HepG2 (cell line): ENCODE measurements at regions not wholly inside any gene's neighbourhood (a gene's known extent, or its start where the extent isn't known, plus 50 kb on each side); places are given as distances from the start of the nearest gene placed in this dataset.

Experiments
- ATAC-seq: fragments of 200-7000 bp; cut with Tn5 transposase; 3 replicates; pipeline ENCODE4 v1.9.1; 2020; ENCODE audit warnings: mild to moderate bottlenecking, moderate library complexity
- BruUV-seq: library from RNA; stranded (reverse); fragments of 400-500 nt; replicated peaks from 2 replicates; lab custom pipeline; 2021; lab: Mats Ljungman, UMichigan
- CTCF ChIA-PET: fragments of 300-600 bp; formaldehyde crosslinking; extraction: SDS; loops from one replicate; lab custom pipeline; 2021; ENCODE audit warnings: low total read pairs, inconsistent platforms, low intra/inter-chr PET ratio; lab: Yijun Ruan, JAX
- POLR2A ChIA-PET: fragments of 350-600 bp; sonication (Branson Sonifier 250); formaldehyde crosslinking; loops from one replicate; lab custom pipeline; 2020; ENCODE audit warnings: antibody characterized with exemption, inconsistent platforms; lab: Yijun Ruan, JAX
- DNase-seq: peaks from one replicate; pipeline ENCODE4 v3.0.0-alpha.2; 2015; ENCODE audit warnings: low spot score
- FAIRE-seq: peaks from 3 replicates; lab custom pipeline; 2011; peaks lifted over from hg19 to GRCh38; lab: Jason Lieb, UNC
- H2AFZ ChIP-seq: one replicate; pipeline ENCODE4 v1.6.1; 2011; ENCODE audit warnings: low read length, inconsistent platforms
- H3K27ac ChIP-seq: fragments of 300-600 bp; 3 replicates; pipeline ENCODE4 v1.8.0; 2011; ENCODE audit warnings: mixed run types, mild to moderate bottlenecking, mixed read lengths, low read length, inconsistent platforms; ENCODE audit not compliant: insufficient read depth; ENCODE audit errors: extremely low read length
- H3K27me3 ChIP-seq, 2 experiments: fragments of 200-600 bp in 1 of 2; 2 replicates in 1 of 2; 3 replicates in 1 of 2; pipeline versions ENCODE4 v1.6.0 to v1.8.0; 2011; ENCODE audit warnings: low read length in 2 of 2, mild to moderate bottlenecking in 2 of 2, moderate library complexity in 2 of 2, inconsistent platforms in 1 of 2; ENCODE audit not compliant: insufficient read depth in 2 of 2, control insufficient read depth in 1 of 2
- H3K36me3 ChIP-seq, 2 experiments: fragments of 200-600 bp in 1 of 2; replicated peaks in 1 of 2; 2 replicates in 1 of 2; 3 replicates in 1 of 2; pipeline versions ENCODE4 v1.5.1 to v1.8.0; 2011; ENCODE audit warnings: low read length in 2 of 2, inconsistent platforms in 1 of 2; ENCODE audit not compliant: insufficient read depth in 2 of 2, control insufficient read depth in 1 of 2
- H3K4me1 ChIP-seq: 2 replicates; pipeline ENCODE4 v1.5.1; 2012; ENCODE audit warnings: low read length, inconsistent platforms; ENCODE audit not compliant: insufficient read depth
- H3K4me2 ChIP-seq: 2 replicates; pipeline ENCODE4 v1.6.0; 2011; ENCODE audit warnings: low read depth, low read length, inconsistent platforms
- H3K4me3 ChIP-seq, 3 experiments: fragments of 200-600 bp in 1 of 3; sonication (generic), shearing (Covaris generic) in 1 of 3; replicated peaks in 1 of 3; 2 replicates each; pipeline ENCODE4 v1.5.1; 2011 to 2016; ENCODE audit warnings: low read length in 3 of 3, inconsistent platforms in 2 of 3, low read depth in 2 of 3, mild to moderate bottlenecking in 2 of 3, control low read depth in 1 of 3, mixed read lengths in 1 of 3; ENCODE audit not compliant: insufficient read depth in 1 of 3
- H3K79me2 ChIP-seq: one replicate; pipeline ENCODE4 v1.6.1; 2011; ENCODE audit warnings: low read length, inconsistent platforms; ENCODE audit not compliant: insufficient read depth
- H3K9ac ChIP-seq: 2 replicates; pipeline ENCODE4 v1.6.0; 2011; ENCODE audit warnings: mild to moderate bottlenecking, low read depth, low read length, inconsistent platforms; ENCODE audit not compliant: insufficient read depth
- H3K9me3 ChIP-seq: 2 replicates; pipeline ENCODE4 v1.5.1; 2012; ENCODE audit warnings: mild to moderate bottlenecking, low read length
- H4K20me1 ChIP-seq: 2 replicates; pipeline ENCODE4 v1.6.0; 2011; ENCODE audit warnings: inconsistent platforms, mild to moderate bottlenecking, low read length, moderate library complexity; ENCODE audit not compliant: insufficient read depth
- AKAP8 ChIP-seq: sonication (generic); formaldehyde crosslinking; IDR thresholded peaks from 2 replicates; pipeline ENCODE4 v1.5.1; 2020; ENCODE audit warnings: mild to moderate bottlenecking, missing genetic modification reagents
- CENPT ChIP-seq: sonication (generic); formaldehyde crosslinking; IDR thresholded peaks from 2 replicates; pipeline ENCODE4 v1.8.0; 2022; ENCODE audit warnings: low read depth, mild to moderate bottlenecking, moderate library complexity, missing genetic modification reagents
- SOX6 ChIP-seq, 2 experiments: fragments of 450-650 bp in 1 of 2; sonication (generic) in 1 of 2; formaldehyde crosslinking in 1 of 2; IDR thresholded peaks; 2 replicates each; pipeline versions ENCODE4 v1.4.0 to v1.6.1; 2017 to 2020; ENCODE audit warnings: antibody characterized with exemption in 1 of 2, mild to moderate bottlenecking in 1 of 2, missing genetic modification reagents in 1 of 2
- SP4 ChIP-seq: sonication (generic); formaldehyde crosslinking; IDR thresholded peaks from 2 replicates; pipeline ENCODE4 v1.8.1; 2023; ENCODE audit warnings: mild to moderate bottlenecking, missing genetic modification reagents
- ZBTB2 ChIP-seq: sonication (generic); formaldehyde crosslinking; IDR thresholded peaks from 2 replicates; pipeline ENCODE4 v1.8.0; 2022; ENCODE audit warnings: low read depth, missing genetic modification reagents
- ZBTB39 ChIP-seq: sonication (generic); formaldehyde crosslinking; IDR thresholded peaks from 2 replicates; pipeline ENCODE4 v1.5.0; 2020; ENCODE audit warnings: missing genetic modification reagents
- ZNF224 ChIP-seq: sonication (generic); formaldehyde crosslinking; IDR thresholded peaks from 2 replicates; pipeline ENCODE4 v1.5.0; 2020; ENCODE audit warnings: mild to moderate bottlenecking, missing genetic modification reagents
- ZNF546 ChIP-seq: sonication (generic); formaldehyde crosslinking; conservative IDR thresholded peaks from 2 replicates; pipeline ENCODE4 v1.8.1; 2023; ENCODE audit warnings: mild to moderate bottlenecking, missing genetic modification reagents
- ZNF562 ChIP-seq: sonication (generic); formaldehyde crosslinking; IDR thresholded peaks from 2 replicates; pipeline ENCODE4 v1.8.0; 2022; ENCODE audit warnings: missing genetic modification reagents, borderline replicate concordance
- WGBS: methylation state at CpG from one replicate; pipeline ENCODE4 v1.1.6; 2017; ENCODE audit warnings: low lambda C conversion rate; 5-methylcytosine and 5-hydroxymethylcytosine counted together
- in situ Hi-C: cut with HindIII; loops from 2 replicates; pipeline ENCODE4 v1.10.0; 2017; ENCODE audit warnings: low pct_unique_long_range_greater_than_20kb; ENCODE audit not compliant: extremely low pct_ligation_motif_present
- intact Hi-C: fragments of 100-400 bp; cut with micrococcal nuclease; formaldehyde crosslinking; loops from one replicate; pipeline ENCODE4 v1.10.0; 2022; ENCODE audit not compliant: unreplicated experiment

GRCh38 chr22:27203276-27203660, 545.9 kb downstream of the MIAT start:
- H3K27me3 ChIP-seq, result peaks cover 0 to 11% of the 10 kb centered on the region in 2 experiments; a peak in 1 of 5 replicates
- H3K9me3 ChIP-seq, result no peaks in the 10 kb centered on the region
- 13% methylated on average over 1 of the region's 2 CpGs for WGBS
- no peak for ATAC-seq
- H4K20me1 ChIP-seq, result no peaks in the 10 kb centered on the region
- no peak for FAIRE-seq
- H3K4me3 ChIP-seq, result no peak overlapping the region
- H3K79me2 ChIP-seq, result no peaks in the 10 kb centered on the region
- H3K36me3 ChIP-seq, result no peaks in the 10 kb centered on the region
- no peak overlapping the region for H3K4me2 ChIP-seq
- no peak for TF ChIP-seq ZNF224 (CRISPR knock-in tag)
- no peak for TF ChIP-seq ZNF562 (CRISPR knock-in tag)
- no peak for TF ChIP-seq ZBTB39
- TF ChIP-seq SP4 (CRISPR knock-in tag), result no peak
- TF ChIP-seq SOX6 (IDR thresholded peaks at IDR 0.05), result no peak
- no peak for TF ChIP-seq SOX6 (CRISPR knock-in tag; IDR thresholded peaks at IDR 0.05)
- no peak for TF ChIP-seq AKAP8 (CRISPR knock-in tag)
- TF ChIP-seq ZBTB2 (CRISPR knock-in tag), result no peak
- no peak for TF ChIP-seq ZNF546
- no peak for TF ChIP-seq CENPT (CRISPR knock-in tag)
- ChIA-PET POLR2A (no interaction called here), CTCF (no interaction called here)
- H3K27ac ChIP-seq, result no peak overlapping the region
- no peak overlapping the region for H3K9ac ChIP-seq
- no peak overlapping the region for H2AFZ ChIP-seq
- no peak for DNase-seq
- in situ Hi-C loops, result no loop called here
- BruUV-seq, result no TSS peak
- no peaks in the 10 kb centered on the region for H3K4me1 ChIP-seq
- intact Hi-C loops, result no loop called here
